K562 (cell line): ENCODE measurements at regions not wholly inside any gene's neighbourhood (a gene's known extent, or its start where the extent isn't known, plus 50 kb on each side); places are given as distances from the start of the nearest gene placed in this dataset.

Experiments used
- ATAC-seq: fragments of 200-7000 bp; cut with Tn5 transposase; 3 replicates; pipeline ENCODE4 v1.9.1; 2020; ENCODE audit warnings: moderate library complexity
- BruUV-seq: library from RNA; stranded (reverse); fragments of 400-500 nt; replicated peaks from 2 replicates; lab custom pipeline; 2021; lab: Mats Ljungman, UMichigan
- CTCF ChIA-PET: fragments of 300-600 bp; formaldehyde crosslinking; extraction: SDS; loops from one replicate; lab custom pipeline; 2021; ENCODE audit warnings: low intra/inter-chr PET ratio; lab: Yijun Ruan, JAX
- POLR2A ChIA-PET: fragments of 300-600, 350-650 bp; sonication (Branson Sonifier 250); formaldehyde crosslinking; extraction: SDS; loops from one replicate; lab custom pipeline; 2021; ENCODE audit warnings: antibody characterized with exemption, inconsistent platforms; lab: Yijun Ruan, JAX
- DNase-seq, 4 experiments: peaks; one replicate each; pipeline versions ENCODE4 v3.0.0 to v3.0.0-alpha.2; 2011 to 2018; ENCODE audit warnings: low spot score in 3 of 4, mixed read lengths in 3 of 4; ENCODE audit errors: extremely low read depth in 1 of 4
- FAIRE-seq: peaks from 2 replicates; lab custom pipeline; 2011; peaks lifted over from hg19 to GRCh38; lab: Jason Lieb, UNC
- H2AFZ ChIP-seq: 2 replicates; pipeline ENCODE4 v1.6.0; 2011; ENCODE audit warnings: low read depth, low read length, control low read depth, inconsistent platforms
- H3K27ac ChIP-seq: fragments of 200-600 bp; 3 replicates; pipeline ENCODE4 v1.8.0; 2011; ENCODE audit warnings: low read depth, mild to moderate bottlenecking, control low read depth, inconsistent platforms, low read length, moderate library complexity, mixed read lengths; ENCODE audit errors: extremely low read depth
- H3K27me3 ChIP-seq, 2 experiments: fragments of 300-600 bp in 1 of 2; 2 replicates in 1 of 2; 3 replicates in 1 of 2; pipeline versions ENCODE4 v1.6.0 to v1.8.0; 2011; ENCODE audit warnings: inconsistent platforms in 2 of 2, low read length in 2 of 2, mild to moderate bottlenecking in 1 of 2, mixed read lengths in 1 of 2, moderate library complexity in 1 of 2; ENCODE audit not compliant: control insufficient read depth in 2 of 2, insufficient read depth in 2 of 2
- H3K36me3 ChIP-seq: fragments of 300-600 bp; 3 replicates; pipeline ENCODE4 v1.8.0; 2011; ENCODE audit warnings: mild to moderate bottlenecking, low read length, inconsistent platforms; ENCODE audit not compliant: control insufficient read depth, insufficient read depth
- H3K4me1 ChIP-seq, 2 experiments: fragments of 200-600 bp in 1 of 2; replicated peaks in 1 of 2; 2 replicates in 1 of 2; 3 replicates in 1 of 2; pipeline versions ENCODE4 v1.5.1 to v1.8.0; 2011; ENCODE audit warnings: inconsistent platforms in 2 of 2, low read length in 2 of 2, mild to moderate bottlenecking in 1 of 2, mixed read lengths in 1 of 2, moderate library complexity in 1 of 2; ENCODE audit not compliant: control insufficient read depth in 2 of 2, insufficient read depth in 2 of 2
- H3K4me2 ChIP-seq: 2 replicates; pipeline ENCODE4 v1.6.1; 2011; ENCODE audit warnings: low read length, control low read depth, inconsistent platforms, mixed read lengths; ENCODE audit not compliant: insufficient read depth
- H3K4me3 ChIP-seq: fragments of 200-600 bp; sonication (generic), shearing (Covaris generic); 2 replicates; pipeline ENCODE4 v1.5.1; 2016; ENCODE audit warnings: control low read depth, inconsistent platforms
- H3K79me2 ChIP-seq: fragments of 200-600 bp; 3 replicates; pipeline ENCODE4 v1.8.0; 2011; ENCODE audit warnings: low read length, inconsistent platforms; ENCODE audit not compliant: control insufficient read depth, insufficient read depth
- H3K9ac ChIP-seq, 2 experiments: 2 replicates each; pipeline versions ENCODE4 v1.6.0 to v1.6.1; 2011; ENCODE audit warnings: low read depth in 2 of 2, low read length in 2 of 2, control low read depth in 1 of 2, inconsistent platforms in 1 of 2, mild to moderate bottlenecking in 1 of 2, mixed read lengths in 1 of 2; ENCODE audit not compliant: insufficient read depth in 1 of 2
- H3K9me1 ChIP-seq: one replicate; pipeline ENCODE4 v1.6.0; 2011; ENCODE audit warnings: inconsistent platforms, mild to moderate bottlenecking, low read length, moderate library complexity; ENCODE audit not compliant: control insufficient read depth, insufficient read depth
- H3K9me3 ChIP-seq: replicated peaks from 2 replicates; pipeline ENCODE4 v1.5.1; 2011; ENCODE audit warnings: low read depth, low read length, inconsistent platforms; ENCODE audit not compliant: control insufficient read depth, insufficient read depth
- H4K20me1 ChIP-seq: replicated peaks from 2 replicates; pipeline ENCODE4 v1.6.1; 2011; ENCODE audit warnings: low read length, inconsistent platforms, mixed read lengths; ENCODE audit not compliant: control insufficient read depth, insufficient read depth
- ATF1 ChIP-seq, 2 experiments: fragments of 450-650 bp in 1 of 2; IDR thresholded peaks; 2 replicates each; pipeline ENCODE4 v1.6.1; 2016; ENCODE audit warnings: missing compliant biosample characterization in 1 of 2, missing genetic modification characterization in 1 of 2
- ATF6 ChIP-seq: sonication (generic); formaldehyde crosslinking; IDR thresholded peaks from 2 replicates; pipeline ENCODE4 v1.4.0; 2020; ENCODE audit warnings: mild to moderate bottlenecking, missing genetic modification reagents
- E2F4 ChIP-seq: sonication (generic); formaldehyde crosslinking; IDR thresholded peaks from 2 replicates; pipeline ENCODE4 v1.8.0; 2022; ENCODE audit warnings: mild to moderate bottlenecking, low read depth, missing genetic modification reagents
- ETV6 ChIP-seq, 3 experiments: fragments of 150-350 bp in 1 of 3; sonication (generic) in 1 of 3; formaldehyde crosslinking in 1 of 3; IDR thresholded peaks; 2 replicates each; pipeline versions ENCODE4 v1.6.1 to v1.8.0; 2014 to 2022; ENCODE audit warnings: borderline replicate concordance in 2 of 3, low read depth in 2 of 3, antibody characterized with exemption in 1 of 3, low read length in 1 of 3, mild to moderate bottlenecking in 1 of 3, missing genetic modification reagents in 1 of 3
- LCOR ChIP-seq: sonication (generic); formaldehyde crosslinking; IDR thresholded peaks from 2 replicates; pipeline ENCODE4 v1.8.0; 2022; ENCODE audit warnings: mild to moderate bottlenecking, missing genetic modification reagents
- MYC ChIP-seq, 2 experiments: fragments of 250-450 bp in 1 of 2; sonication (Bioruptor Pico) in 1 of 2; IDR thresholded peaks; 2 replicates each; pipeline versions ENCODE4 v1.5.1 to v1.6.1; 2012 to 2021; ENCODE audit warnings: low read depth in 2 of 2, borderline replicate concordance in 1 of 2, improper control_type of control experiment in 1 of 2, low read length in 1 of 2, mild to moderate bottlenecking in 1 of 2, moderate library complexity in 1 of 2
- PCBP2 ChIP-seq: fragments of 200-400 bp; formaldehyde crosslinking; IDR thresholded peaks from 2 replicates; pipeline ENCODE4 v1.6.1; 2018; ENCODE audit warnings: low read length, low read depth, mild to moderate bottlenecking, moderate library complexity; ENCODE audit not compliant: poor library complexity, severe bottlenecking
- ZNF212 ChIP-seq: fragments of 450-650 bp; formaldehyde crosslinking; IDR thresholded peaks from 2 replicates; pipeline ENCODE4 v1.4.0; 2020; ENCODE audit warnings: mild to moderate bottlenecking
- ZNF217 ChIP-seq: sonication (generic); formaldehyde crosslinking; IDR thresholded peaks from 2 replicates; pipeline ENCODE4 v1.8.0; 2022; ENCODE audit warnings: mild to moderate bottlenecking, missing genetic modification reagents
- WGBS: fragments of 100-300 bp; shearing (Covaris generic); methylation state at CpG from one replicate; pipeline ENCODE4 v1.1.6; 2016; ENCODE audit warnings: low coverage, mixed read lengths; ENCODE audit not compliant: insufficient coverage; ENCODE audit errors: missing lambda C conversion rate; 5-methylcytosine and 5-hydroxymethylcytosine counted together
- in situ Hi-C: fragments of 300-500 bp; cut with MboI; formaldehyde crosslinking; loops from 4 replicates; pipeline ENCODE4 v1.15.0; 2018; ENCODE audit warnings: inconsistent platforms, mixed read lengths
- intact Hi-C: fragments of 100-400 bp; cut with micrococcal nuclease; formaldehyde crosslinking; loops from 2 replicates; pipeline ENCODE4 v1.14.2; 2022

- no peak for TF ChIP-seq ATF6 (CRISPR knock-in tag)
These were observed 379.4 kb upstream of the DACH1 start (continued) for GRCh38 chr13:72246396-72246795.

GRCh38 chr13:72244788-72245187 is 377.8 kb upstream of the DACH1 start:
- Histone ChIP-seq H2AFZ (no peak overlapping the region), H3K4me3 (no peak overlapping the region), H3K27me3 (no peaks in the 10 kb centered on the region), H3K9me3 (no peaks in the 10 kb centered on the region), H4K20me1 (no peaks in the 10 kb centered on the region), H3K4me1 (no peaks in the 10 kb centered on the region), H3K79me2 (no peaks in the 10 kb centered on the region), H3K4me2 (no peak overlapping the region), H3K9ac (no peak overlapping the region), H3K9me1 (no peaks in the 10 kb centered on the region), H3K36me3 (no peaks in the 10 kb centered on the region), H3K27ac (no peak overlapping the region)
- WGBS, result 0% methylated on average over 3 of the region's 3 CpGs
- ATAC-seq, result no peak
- FAIRE-seq, result no peak
- TF ChIP-seq ATF1 (CRISPR knock-in tag; IDR thresholded peaks at IDR 0.05) (no peak), ATF1 (tag; IDR thresholded peaks at IDR 0.05) (no peak), E2F4 (CRISPR knock-in tag) (no peak), MYC (IDR thresholded peaks at IDR 0.05; ENCODE audit: low read depth, low read length) (no peak), MYC (CRISPR knock-in tag; IDR thresholded peaks at IDR 0.05; ENCODE audit: borderline replicate concordance, low read depth) (no peak), LCOR (no peak), ETV6 (IDR thresholded peaks at IDR 0.05; ENCODE audit: borderline replicate concordance in 1 of 2, low read depth in 2 of 2, low read length in 1 of 2) (no peak), ETV6 (CRISPR knock-in tag; IDR thresholded peaks at IDR 0.05; ENCODE audit: borderline replicate concordance) (no peak), ZNF217 (CRISPR knock-in tag) (no peak), ZNF212 (CRISPR knock-in tag) (no peak), PCBP2 (no peak)
- no peak for DNase-seq
- POLR2A ChIA-PET, result no interaction called here
- in situ Hi-C loops, result no loop called here
- intact Hi-C loops, result no loop called here
- BruUV-seq, result no TSS peak
- CTCF ChIA-PET, result no interaction called here
